GM21360 (cell line): ENCODE measurements at regions not wholly inside any gene's neighbourhood (a gene's known extent, or its start where the extent isn't known, plus 50 kb on each side); places are given as distances from the start of the nearest gene placed in this dataset.
A peak's percentile ranks its signal among the peaks of the same experiment; 100 is the strongest.

Experiments
- ATAC-seq: cut with Tn5 transposase; IDR thresholded peaks from one replicate; pipeline ENCODE4 v1.9.1; 2021; ENCODE audit warnings: mild to moderate bottlenecking, moderate library complexity; ENCODE audit not compliant: unreplicated experiment

DNA sequence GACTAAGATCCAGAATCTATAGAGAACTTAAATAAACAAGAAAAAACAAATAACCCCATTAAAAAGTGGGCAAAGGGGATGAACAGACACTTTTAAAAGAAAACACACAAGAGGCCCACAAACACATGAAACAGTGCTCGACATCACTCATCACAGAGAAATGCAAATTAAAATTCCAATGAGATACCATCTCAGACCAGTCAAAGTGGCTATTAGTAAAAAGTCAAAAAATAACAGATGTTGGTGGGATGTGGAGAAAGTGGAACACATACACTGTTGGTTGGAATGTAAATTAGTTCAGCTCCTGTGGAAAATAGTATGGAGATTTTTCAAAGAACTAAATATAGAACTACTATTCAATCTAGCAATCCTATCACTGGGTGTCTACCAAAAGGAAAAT is 143.1 kb downstream of the IFI44 start:
- no peak for ATAC-seq

GRCh38 chr1:78797108-78797781 is 147.6 kb downstream of the IFI44 start:
- ATAC-seq = no peak

DNA sequence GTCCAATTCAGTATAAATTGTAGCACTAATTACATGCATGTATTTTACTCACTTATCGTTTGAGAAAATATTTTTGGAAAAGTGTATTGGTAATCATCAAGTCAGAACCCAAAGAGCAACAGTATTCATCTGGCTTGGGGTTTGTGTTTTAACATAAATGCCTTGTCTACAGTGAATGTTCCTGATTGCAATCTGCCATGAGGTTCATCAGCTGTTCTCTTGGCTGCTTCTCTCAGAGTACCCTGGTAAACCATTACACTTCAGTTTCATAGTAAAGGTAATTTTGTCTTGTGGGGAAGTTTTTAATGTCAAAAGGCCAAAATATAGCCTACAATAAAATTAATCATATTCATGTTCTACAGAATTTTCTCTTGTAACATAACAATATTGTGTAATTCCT is 150.3 kb downstream of the IFI44 start:
- no peak for ATAC-seq

- ATAC-seq = no peak
Measured at GRCh38 chr1:78814176-78814575, 164.5 kb downstream of the IFI44 start.

DNA sequence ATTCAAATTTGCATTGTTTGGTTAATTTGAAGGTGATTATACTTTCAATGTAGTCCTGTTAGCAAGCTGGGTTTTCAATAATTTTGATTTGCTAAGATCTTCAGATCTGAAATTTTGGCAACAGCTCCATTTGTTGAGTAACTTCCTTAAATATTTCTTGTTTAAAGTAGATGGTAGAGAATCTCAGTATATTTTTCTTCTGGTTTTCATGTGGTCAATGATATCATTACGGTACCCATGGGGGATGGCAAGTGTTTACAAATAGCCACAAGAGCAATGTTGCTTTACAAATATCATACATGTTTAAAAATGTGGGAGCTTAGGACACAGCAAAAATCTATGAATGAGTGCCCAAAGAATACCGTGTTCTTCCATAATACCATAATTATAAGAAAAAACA is 175.9 kb downstream of the IFI44 start:
- no peak for ATAC-seq

DNA sequence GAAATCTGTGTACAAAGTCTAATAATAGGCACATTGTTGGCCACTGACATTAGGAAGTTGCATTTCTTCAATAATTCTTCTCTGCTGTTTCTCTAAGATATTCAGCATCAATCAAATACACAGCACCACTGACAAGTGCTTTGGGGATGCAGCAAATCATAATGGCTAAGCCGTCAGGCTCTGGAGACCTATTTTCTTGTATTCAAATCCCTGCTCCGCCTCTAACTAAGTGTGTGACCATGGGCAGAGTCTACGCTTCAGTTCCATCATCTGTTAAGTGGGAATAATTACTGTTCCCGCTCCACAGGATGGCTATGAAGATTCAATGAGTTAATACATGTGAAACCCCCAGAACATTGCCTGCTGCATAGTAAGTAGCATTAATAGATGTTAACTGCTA is 176.9 kb downstream of the ADGRL4 start:
- ATAC-seq = no peak

- ATAC-seq = no peak
Measured at GRCh38 chr1:78830321-78830720, 176.2 kb downstream of the ADGRL4 start.

DNA sequence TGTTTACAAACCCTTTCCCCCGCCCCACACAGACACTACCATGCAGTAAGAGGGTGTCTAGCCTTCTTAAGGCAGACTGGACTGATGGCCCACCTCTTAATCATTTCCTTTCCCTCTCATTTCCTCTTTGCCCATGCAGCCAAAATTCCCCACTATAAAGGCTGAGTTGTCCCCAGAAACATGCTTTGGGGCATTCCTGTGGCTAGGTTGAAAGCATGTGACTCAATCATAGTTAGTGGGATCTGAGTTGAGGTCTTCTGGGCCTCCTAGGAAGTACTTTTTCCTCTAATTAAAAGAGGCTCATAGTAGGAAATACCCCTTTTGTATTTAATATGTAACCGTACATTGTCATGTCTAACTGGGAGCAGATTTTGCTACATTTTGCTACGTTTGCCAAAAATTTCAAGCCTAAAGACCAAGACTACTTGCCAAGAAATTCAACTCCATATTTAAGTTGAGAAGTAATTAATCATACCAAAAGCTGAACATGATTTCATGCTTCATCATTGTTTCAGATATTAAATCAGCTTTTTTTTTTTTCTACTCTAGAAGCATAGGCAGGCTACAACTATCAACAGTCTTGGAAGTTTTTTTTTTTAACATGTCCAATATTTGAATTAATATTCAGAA is 174.7 kb downstream of the ADGRL4 start:
- no peak for ATAC-seq

- no peak for ATAC-seq
Measured at GRCh38 chr1:78833491-78833890, 173.0 kb downstream of the ADGRL4 start.

DNA sequence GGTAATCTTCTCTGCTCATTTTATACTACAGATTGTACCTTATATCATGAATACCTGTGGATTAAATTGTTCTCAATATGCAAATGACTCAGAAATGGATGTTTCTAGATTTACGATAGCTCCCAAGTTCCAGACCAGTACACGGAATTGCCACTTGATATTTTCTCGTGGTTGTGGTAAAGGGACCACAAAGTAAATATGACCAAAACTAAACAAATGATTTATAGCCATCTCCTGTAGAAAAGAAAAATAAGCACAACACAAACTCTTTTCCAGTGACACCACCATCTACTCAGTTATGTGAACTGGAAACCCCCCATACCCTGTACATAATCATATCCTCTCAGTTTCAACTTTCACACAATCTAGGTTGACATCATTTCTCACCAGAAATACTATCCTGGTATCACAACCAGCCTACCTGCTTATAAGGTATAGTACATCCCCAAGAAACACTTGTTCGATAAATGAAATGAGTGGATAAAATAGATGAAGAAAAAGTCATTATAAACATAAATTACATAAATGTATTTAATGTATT is 172.3 kb downstream of the ADGRL4 start:
- ATAC-seq = no peak

DNA sequence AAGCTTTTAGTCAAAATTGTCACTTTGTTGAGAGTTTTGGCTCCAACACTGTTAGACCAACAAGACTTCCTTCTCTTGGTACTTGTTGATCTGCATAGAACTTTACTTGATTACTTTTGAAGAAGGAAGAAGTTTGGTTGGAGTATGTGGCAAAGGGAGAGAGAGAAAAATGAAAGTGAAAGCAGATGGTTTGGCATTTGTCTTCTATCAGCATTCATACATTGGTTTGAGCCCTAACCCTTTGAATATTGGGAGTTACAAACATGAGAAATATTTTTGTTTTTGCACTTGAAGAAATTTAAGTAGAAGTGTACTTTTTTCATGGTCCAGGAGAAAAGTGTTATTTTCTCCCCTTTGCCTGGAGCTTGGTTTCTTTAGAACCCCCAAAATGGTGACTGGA is 169.8 kb downstream of the ADGRL4 start:
- no peak for ATAC-seq

DNA sequence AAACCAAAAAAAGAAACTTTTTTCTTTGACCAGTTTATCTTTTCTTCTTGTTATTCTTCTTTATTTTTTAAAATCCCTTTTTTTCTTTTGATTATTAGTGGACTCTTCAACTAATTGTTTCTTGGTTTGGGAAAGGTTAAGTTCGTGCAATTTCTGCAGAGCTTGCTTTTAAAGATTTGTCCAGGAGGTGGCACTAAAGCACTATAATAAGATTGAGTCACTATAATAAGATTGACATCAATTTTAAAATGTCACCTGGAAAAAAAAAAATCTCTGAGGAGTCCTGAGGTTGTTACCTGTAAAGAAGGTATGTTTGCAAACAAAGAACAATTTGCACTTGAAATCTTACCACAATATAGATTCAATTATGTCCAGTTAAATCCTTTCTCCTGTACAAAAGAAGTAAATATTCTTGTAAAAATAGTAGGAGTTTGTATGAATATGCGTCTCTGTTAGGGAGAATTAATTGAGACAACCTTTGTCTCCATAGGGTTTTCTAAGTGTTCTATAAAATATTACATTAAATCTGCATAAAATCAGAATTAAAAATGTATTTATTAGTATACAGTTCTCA is 166.7 kb downstream of the ADGRL4 start:
- peak; percentile 42 for ATAC-seq
